MCF 10A (cell line): ENCODE measurements at regions not wholly inside any gene's neighbourhood (a gene's known extent, or its start where the extent isn't known, plus 50 kb on each side); places are given as distances from the start of the nearest gene placed in this dataset.

ENCODE experiments used
- BruUV-seq: library from RNA; stranded (reverse); fragments of 400-500 nt; replicated peaks from 2 replicates; lab custom pipeline; 2021; lab: Mats Ljungman, UMichigan
- CTCF ChIA-PET: fragments of 300-600 bp; sonication (Branson Sonifier 250); formaldehyde crosslinking; extraction: SDS; loops from one replicate; lab custom pipeline; 2021; ENCODE audit warnings: antibody characterized with exemption, inconsistent platforms; lab: Yijun Ruan, JAX
- POLR2A ChIA-PET: fragments of 300-600, 350-650 bp; sonication (Branson Sonifier 250); formaldehyde crosslinking; extraction: SDS; loops from one replicate; lab custom pipeline; 2020; ENCODE audit warnings: antibody characterized with exemption, inconsistent platforms; lab: Yijun Ruan, JAX
- DNase-seq: peaks from one replicate; pipeline ENCODE4 v3.0.0-alpha.2; 2018; ENCODE audit not compliant: unreplicated experiment
- H3K27ac Mint-ChIP-seq: one replicate; pipeline ENCODE4 v1.8.0; 2022; ENCODE audit warnings: mild to moderate bottlenecking, low read depth, mixed read lengths; ENCODE audit not compliant: unreplicated experiment
- H3K27me3 Mint-ChIP-seq: one replicate; pipeline ENCODE4 v1.8.0; 2022; ENCODE audit warnings: mixed read lengths; ENCODE audit not compliant: insufficient read depth, unreplicated experiment
- H3K36me3 Mint-ChIP-seq: one replicate; pipeline ENCODE4 v1.8.0; 2022; ENCODE audit warnings: mild to moderate bottlenecking, moderate library complexity, mixed read lengths; ENCODE audit not compliant: insufficient read depth, unreplicated experiment
- H3K4me1 Mint-ChIP-seq: one replicate; pipeline ENCODE4 v1.8.0; 2022; ENCODE audit warnings: mixed read lengths; ENCODE audit not compliant: insufficient read depth, unreplicated experiment
- H3K4me3 Mint-ChIP-seq: one replicate; pipeline ENCODE4 v1.8.0; 2022; ENCODE audit warnings: mild to moderate bottlenecking, moderate library complexity, mixed read lengths; ENCODE audit not compliant: unreplicated experiment
- H3K9me3 Mint-ChIP-seq: one replicate; pipeline ENCODE4 v1.8.0; 2022; ENCODE audit warnings: mixed read lengths; ENCODE audit not compliant: unreplicated experiment
- CTCF ChIP-seq: fragments of 200-600 bp; IDR thresholded peaks from one replicate; pipeline ENCODE4 v1.8.0; 2022; ENCODE audit warnings: antibody characterized with exemption, mild to moderate bottlenecking; ENCODE audit not compliant: unreplicated experiment
- intact Hi-C: fragments of 100-400 bp; cut with micrococcal nuclease; formaldehyde crosslinking; loops from 2 replicates; pipeline ENCODE4 v1.14.1; 2022

GRCh38 chr7:52639126-52639525 is 396.3 kb upstream of the POM121L12 start:
- DNase-seq, result no peak
- H3K4me3 Mint-ChIP-seq, result no peak overlapping the region
- no peaks in the 10 kb centered on the region for H3K27me3 Mint-ChIP-seq
- TF ChIP-seq CTCF, result no peak
- no TSS peak for BruUV-seq
- intact Hi-C loops, result no loop called here
- ChIA-PET POLR2A (no interaction called here), CTCF (no interaction called here)
- H3K27ac Mint-ChIP-seq, result no peak overlapping the region
- H3K4me1 Mint-ChIP-seq, result no peaks in the 10 kb centered on the region
- no peaks in the 10 kb centered on the region for H3K9me3 Mint-ChIP-seq
- H3K36me3 Mint-ChIP-seq, result no peaks in the 10 kb centered on the region

- H3K4me1 Mint-ChIP-seq, result no peaks in the 10 kb centered on the region
- BruUV-seq, result no TSS peak
- no peaks in the 10 kb centered on the region for H3K9me3 Mint-ChIP-seq
- no peaks in the 10 kb centered on the region for H3K36me3 Mint-ChIP-seq
- no peaks in the 10 kb centered on the region for H3K27me3 Mint-ChIP-seq
- DNase-seq, result no peak
- ChIA-PET POLR2A (no interaction called here), CTCF (no interaction called here)
- intact Hi-C loops, result no loop called here
- H3K27ac Mint-ChIP-seq, result no peak overlapping the region
- H3K4me3 Mint-ChIP-seq, result no peak overlapping the region
- TF ChIP-seq CTCF, result no peak
Measured at GRCh38 chr7:52635021-52635420, 400.4 kb upstream of the POM121L12 start.

GRCh38 chr7:52620849-52621248 is 414.6 kb upstream of the POM121L12 start:
- intact Hi-C loops, result no loop called here
- BruUV-seq, result no TSS peak
- POLR2A ChIA-PET, result no interaction called here
- Mint-ChIP-seq H3K27me3 (no peaks in the 10 kb centered on the region), H3K9me3 (no peaks in the 10 kb centered on the region), H3K4me1 (no peaks in the 10 kb centered on the region), H3K27ac (no peak overlapping the region), H3K36me3 (no peaks in the 10 kb centered on the region), H3K4me3 (no peak overlapping the region)
- CTCF ChIA-PET, result interaction anchor here (0.7 kb wide), 1 partner anchor 29 kb away, joined by 3 read pairs; no protein-coding TSS in a partner anchor
- TF ChIP-seq CTCF, result no peak
- DNase-seq, result no peak

GRCh38 chr7:52616552-52616951 is 418.9 kb upstream of the POM121L12 start:
- intact Hi-C loops, result no loop called here
- H3K36me3 Mint-ChIP-seq, result no peaks in the 10 kb centered on the region
- TF ChIP-seq CTCF, result no peak
- no peaks in the 10 kb centered on the region for H3K9me3 Mint-ChIP-seq
- no TSS peak for BruUV-seq
- H3K27me3 Mint-ChIP-seq, result no peaks in the 10 kb centered on the region
- H3K27ac Mint-ChIP-seq, result no peak overlapping the region
- peaks cover 5% of the 10 kb centered on the region for H3K4me1 Mint-ChIP-seq
- ChIA-PET CTCF (no interaction called here), POLR2A (no interaction called here)
- no peak for DNase-seq
- H3K4me3 Mint-ChIP-seq, result no peak overlapping the region
